ENCODE measurements at regions not wholly inside any gene's neighbourhood (a gene's known extent, or its start where the extent isn't known, plus 50 kb on each side); places are given as distances from the start of the nearest gene placed in this dataset.

GRCh38 chr2:12816379-12817306, 99.9 kb downstream of the TRIB2 start:
- H3K4me3 ChIP-seq (ENCODE audit: low read depth, low read length), result no peak overlapping the region
- H3K9me3 ChIP-seq (ENCODE audit: severe bottlenecking), result no peaks in the 10 kb centered on the region
- TF ChIP-seq CTCF (IDR thresholded peaks at IDR 0.05; ENCODE audit: low read depth, low read length), result no peak
- no peaks in the 10 kb centered on the region for H3K27me3 ChIP-seq (ENCODE audit: insufficient read depth, low read depth, severe bottlenecking)
- no peak for DNase-seq
- H3K36me3 ChIP-seq, result no peaks in the 10 kb centered on the region
- H3K27ac ChIP-seq, result no peak overlapping the region

- Histone ChIP-seq H3K27me3 (ENCODE audit: insufficient read depth, low read depth, severe bottlenecking) (no peaks in the 10 kb centered on the region), H3K27ac (no peak overlapping the region), H3K36me3 (no peaks in the 10 kb centered on the region), H3K9me3 (ENCODE audit: severe bottlenecking) (no peaks in the 10 kb centered on the region), H3K4me3 (ENCODE audit: low read depth, low read length) (no peak overlapping the region)
- DNase-seq, result no peak
- no peak for TF ChIP-seq CTCF (IDR thresholded peaks at IDR 0.05; ENCODE audit: low read depth, low read length)
Observed at GRCh38 chr2:12817870-12818269, 101.1 kb downstream of the TRIB2 start.

- no peak overlapping the region for H3K27ac ChIP-seq
- DNase-seq, result no peak
- no peaks in the 10 kb centered on the region for H3K36me3 ChIP-seq
- H3K27me3 ChIP-seq (ENCODE audit: insufficient read depth, low read depth, severe bottlenecking), result no peaks in the 10 kb centered on the region
- no peaks in the 10 kb centered on the region for H3K9me3 ChIP-seq (ENCODE audit: severe bottlenecking)
- no peak for TF ChIP-seq CTCF (IDR thresholded peaks at IDR 0.05; ENCODE audit: low read depth, low read length)
- no peak overlapping the region for H3K4me3 ChIP-seq (ENCODE audit: low read depth, low read length)
Observed at GRCh38 chr2:12818416-12819102, 101.8 kb downstream of the TRIB2 start.

- Histone ChIP-seq H3K9me3 (ENCODE audit: severe bottlenecking) (no peaks in the 10 kb centered on the region), H3K27me3 (ENCODE audit: insufficient read depth, low read depth, severe bottlenecking) (no peaks in the 10 kb centered on the region), H3K27ac (no peak overlapping the region), H3K4me3 (ENCODE audit: low read depth, low read length) (no peak overlapping the region), H3K36me3 (no peaks in the 10 kb centered on the region)
- no peak for DNase-seq
- TF ChIP-seq CTCF (IDR thresholded peaks at IDR 0.05; ENCODE audit: low read depth, low read length), result no peak
Observed at GRCh38 chr2:12819103-12819475, 102.4 kb downstream of the TRIB2 start.

GRCh38 chr2:12819721-12820120, 103.0 kb downstream of the TRIB2 start:
- H3K27me3 ChIP-seq (ENCODE audit: insufficient read depth, low read depth, severe bottlenecking), result no peaks in the 10 kb centered on the region
- DNase-seq, result no peak
- TF ChIP-seq CTCF (IDR thresholded peaks at IDR 0.05; ENCODE audit: low read depth, low read length), result no peak
- H3K27ac ChIP-seq, result no peak overlapping the region
- H3K4me3 ChIP-seq (ENCODE audit: low read depth, low read length), result no peak overlapping the region
- no peaks in the 10 kb centered on the region for H3K36me3 ChIP-seq
- no peaks in the 10 kb centered on the region for H3K9me3 ChIP-seq (ENCODE audit: severe bottlenecking)
